ENCODE measurements at regions not wholly inside any gene's neighbourhood (a gene's known extent, or its start where the extent isn't known, plus 50 kb on each side); places are given as distances from the start of the nearest gene placed in this dataset.

GRCh38 chr6:120903836-120904235, 430.4 kb downstream of the TBC1D32 start (continued):
- TF ChIP-seq, protein P1, sequence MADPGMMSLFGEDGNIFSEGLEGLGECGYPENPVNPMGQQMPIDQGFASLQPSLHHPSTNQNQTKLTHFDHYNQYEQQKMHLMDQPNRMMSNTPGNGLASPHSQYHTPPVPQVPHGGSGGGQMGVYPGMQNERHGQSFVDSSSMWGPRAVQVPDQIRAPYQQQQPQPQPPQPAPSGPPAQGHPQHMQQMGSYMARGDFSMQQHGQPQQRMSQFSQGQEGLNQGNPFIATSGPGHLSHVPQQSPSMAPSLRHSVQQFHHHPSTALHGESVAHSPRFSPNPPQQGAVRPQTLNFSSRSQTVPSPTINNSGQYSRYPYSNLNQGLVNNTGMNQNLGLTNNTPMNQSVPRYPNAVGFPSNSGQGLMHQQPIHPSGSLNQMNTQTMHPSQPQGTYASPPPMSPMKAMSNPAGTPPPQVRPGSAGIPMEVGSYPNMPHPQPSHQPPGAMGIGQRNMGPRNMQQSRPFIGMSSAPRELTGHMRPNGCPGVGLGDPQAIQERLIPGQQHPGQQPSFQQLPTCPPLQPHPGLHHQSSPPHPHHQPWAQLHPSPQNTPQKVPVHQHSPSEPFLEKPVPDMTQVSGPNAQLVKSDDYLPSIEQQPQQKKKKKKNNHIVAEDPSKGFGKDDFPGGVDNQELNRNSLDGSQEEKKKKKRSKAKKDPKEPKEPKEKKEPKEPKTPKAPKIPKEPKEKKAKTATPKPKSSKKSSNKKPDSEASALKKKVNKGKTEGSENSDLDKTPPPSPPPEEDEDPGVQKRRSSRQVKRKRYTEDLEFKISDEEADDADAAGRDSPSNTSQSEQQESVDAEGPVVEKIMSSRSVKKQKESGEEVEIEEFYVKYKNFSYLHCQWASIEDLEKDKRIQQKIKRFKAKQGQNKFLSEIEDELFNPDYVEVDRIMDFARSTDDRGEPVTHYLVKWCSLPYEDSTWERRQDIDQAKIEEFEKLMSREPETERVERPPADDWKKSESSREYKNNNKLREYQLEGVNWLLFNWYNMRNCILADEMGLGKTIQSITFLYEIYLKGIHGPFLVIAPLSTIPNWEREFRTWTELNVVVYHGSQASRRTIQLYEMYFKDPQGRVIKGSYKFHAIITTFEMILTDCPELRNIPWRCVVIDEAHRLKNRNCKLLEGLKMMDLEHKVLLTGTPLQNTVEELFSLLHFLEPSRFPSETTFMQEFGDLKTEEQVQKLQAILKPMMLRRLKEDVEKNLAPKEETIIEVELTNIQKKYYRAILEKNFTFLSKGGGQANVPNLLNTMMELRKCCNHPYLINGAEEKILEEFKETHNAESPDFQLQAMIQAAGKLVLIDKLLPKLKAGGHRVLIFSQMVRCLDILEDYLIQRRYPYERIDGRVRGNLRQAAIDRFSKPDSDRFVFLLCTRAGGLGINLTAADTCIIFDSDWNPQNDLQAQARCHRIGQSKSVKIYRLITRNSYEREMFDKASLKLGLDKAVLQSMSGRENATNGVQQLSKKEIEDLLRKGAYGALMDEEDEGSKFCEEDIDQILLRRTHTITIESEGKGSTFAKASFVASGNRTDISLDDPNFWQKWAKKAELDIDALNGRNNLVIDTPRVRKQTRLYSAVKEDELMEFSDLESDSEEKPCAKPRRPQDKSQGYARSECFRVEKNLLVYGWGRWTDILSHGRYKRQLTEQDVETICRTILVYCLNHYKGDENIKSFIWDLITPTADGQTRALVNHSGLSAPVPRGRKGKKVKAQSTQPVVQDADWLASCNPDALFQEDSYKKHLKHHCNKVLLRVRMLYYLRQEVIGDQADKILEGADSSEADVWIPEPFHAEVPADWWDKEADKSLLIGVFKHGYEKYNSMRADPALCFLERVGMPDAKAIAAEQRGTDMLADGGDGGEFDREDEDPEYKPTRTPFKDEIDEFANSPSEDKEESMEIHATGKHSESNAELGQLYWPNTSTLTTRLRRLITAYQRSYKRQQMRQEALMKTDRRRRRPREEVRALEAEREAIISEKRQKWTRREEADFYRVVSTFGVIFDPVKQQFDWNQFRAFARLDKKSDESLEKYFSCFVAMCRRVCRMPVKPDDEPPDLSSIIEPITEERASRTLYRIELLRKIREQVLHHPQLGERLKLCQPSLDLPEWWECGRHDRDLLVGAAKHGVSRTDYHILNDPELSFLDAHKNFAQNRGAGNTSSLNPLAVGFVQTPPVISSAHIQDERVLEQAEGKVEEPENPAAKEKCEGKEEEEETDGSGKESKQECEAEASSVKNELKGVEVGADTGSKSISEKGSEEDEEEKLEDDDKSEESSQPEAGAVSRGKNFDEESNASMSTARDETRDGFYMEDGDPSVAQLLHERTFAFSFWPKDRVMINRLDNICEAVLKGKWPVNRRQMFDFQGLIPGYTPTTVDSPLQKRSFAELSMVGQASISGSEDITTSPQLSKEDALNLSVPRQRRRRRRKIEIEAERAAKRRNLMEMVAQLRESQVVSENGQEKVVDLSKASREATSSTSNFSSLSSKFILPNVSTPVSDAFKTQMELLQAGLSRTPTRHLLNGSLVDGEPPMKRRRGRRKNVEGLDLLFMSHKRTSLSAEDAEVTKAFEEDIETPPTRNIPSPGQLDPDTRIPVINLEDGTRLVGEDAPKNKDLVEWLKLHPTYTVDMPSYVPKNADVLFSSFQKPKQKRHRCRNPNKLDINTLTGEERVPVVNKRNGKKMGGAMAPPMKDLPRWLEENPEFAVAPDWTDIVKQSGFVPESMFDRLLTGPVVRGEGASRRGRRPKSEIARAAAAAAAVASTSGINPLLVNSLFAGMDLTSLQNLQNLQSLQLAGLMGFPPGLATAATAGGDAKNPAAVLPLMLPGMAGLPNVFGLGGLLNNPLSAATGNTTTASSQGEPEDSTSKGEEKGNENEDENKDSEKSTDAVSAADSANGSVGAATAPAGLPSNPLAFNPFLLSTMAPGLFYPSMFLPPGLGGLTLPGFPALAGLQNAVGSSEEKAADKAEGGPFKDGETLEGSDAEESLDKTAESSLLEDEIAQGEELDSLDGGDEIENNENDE (IDR thresholded peaks at IDR 0.05; ENCODE audit: insufficient replicate concordance, low read length): no peak
- TF ChIP-seq TAF7 (optimal IDR thresholded peaks at IDR 0.05; ENCODE audit: borderline replicate concordance, low read depth, low read length): no peak
- TF ChIP-seq SP1 (IDR thresholded peaks at IDR 0.05; ENCODE audit: low read depth, low read length): no peak
- no peak for TF ChIP-seq MAX (IDR thresholded peaks at IDR 0.05)
- TF ChIP-seq KDM4A (IDR thresholded peaks at IDR 0.05; ENCODE audit: low read depth, low read length, severe bottlenecking): no peak
- TF ChIP-seq TCF12 (IDR thresholded peaks at IDR 0.05; ENCODE audit: low read depth, low read length): no peak
- TF ChIP-seq SIRT6 (IDR thresholded peaks at IDR 0.05; ENCODE audit: low read length): no peak
